Upper lobe of left lung (tissue), 6 donors: ENCODE measurements at regions not wholly inside any gene's neighbourhood (a gene's known extent, or its start where the extent isn't known, plus 50 kb on each side); places are given as distances from the start of the nearest gene placed in this dataset.

Source experiments
- ATAC-seq, 2 donors: fragments of 200-7000 bp; cut with Tn5 transposase; one replicate each; pipeline ENCODE4 v1.9.1; 2022; ENCODE audit warnings: mild to moderate bottlenecking in 2 of 2, moderate library complexity in 2 of 2; ENCODE audit not compliant: low FRiP score in 2 of 2
- DNase-seq, 2 donors: peaks; one replicate each; pipeline ENCODE4 v3.0.0-alpha.2; 2019 to 2020
- H3K27ac ChIP-seq, 4 donors: fragments of 200-600 bp; sonication (generic); one replicate each; pipeline ENCODE4 v1.5.1; 2016 to 2019
- H3K27me3 ChIP-seq, 4 donors: fragments of 200-600 bp; sonication (generic); one replicate each; pipeline ENCODE4 v1.5.1; 2017 to 2019
- H3K36me3 ChIP-seq, 4 donors: fragments of 200-600 bp; sonication (generic); one replicate each; pipeline ENCODE4 v1.5.1; 2016 to 2019
- H3K4me1 ChIP-seq, 4 donors: fragments of 200-600 bp; sonication (generic); one replicate each; pipeline ENCODE4 v1.5.1; 2018 to 2019
- H3K4me3 ChIP-seq, 4 donors: fragments of 200-600 bp; sonication (generic); one replicate each; pipeline ENCODE4 v1.5.1; 2017 to 2019; ENCODE audit warnings: mild to moderate bottlenecking in 2 of 4, moderate library complexity in 1 of 4
- H3K9me3 ChIP-seq, 4 donors: fragments of 200-600 bp; sonication (generic); one replicate each; pipeline ENCODE4 v1.5.1; 2018 to 2019
- CTCF ChIP-seq, 6 experiments: fragments of 450-650 bp in 4 of 6; fragments of 200-600 bp in 2 of 6; sonication (generic) in 2 of 6; IDR thresholded peaks; one replicate each; pipeline ENCODE4 v1.5.1; 2016 to 2019; ENCODE audit warnings: antibody characterized with exemption in 6 of 6
- EP300 ChIP-seq, 4 donors: sonication (generic); formaldehyde crosslinking; IDR thresholded peaks; one replicate each; pipeline ENCODE4 v1.5.1; 2017; ENCODE audit warnings: antibody characterized with exemption in 4 of 4, control low read depth in 2 of 4
- POLR2A ChIP-seq, 4 donors: fragments of 450-650 bp; IDR thresholded peaks; one replicate each; pipeline ENCODE4 v1.5.1; 2016 to 2017; ENCODE audit warnings: antibody characterized with exemption in 4 of 4, mild to moderate bottlenecking in 2 of 4
- POLR2AphosphoS5 ChIP-seq, 2 donors: sonication (generic); formaldehyde crosslinking; IDR thresholded peaks; one replicate each; pipeline ENCODE4 v1.5.1; 2017; ENCODE audit warnings: antibody characterized with exemption in 2 of 2
- WGBS, 2 donors: methylation state at CpG; one replicate each; pipeline ENCODE4 v1.1.5; 2017 to 2018; 5-methylcytosine and 5-hydroxymethylcytosine counted together
- donor health status: DM: no; HTN: no; CAD: no; lungs with moderate emphysema.
- donor health status: DM: no; HTN: yes; CAD: no; lungs with severe emphysema.

GRCh38 chr3:167899093-167899492 lies 163.6 kb downstream of the SERPINI1 start:
- H3K9me3 ChIP-seq: no peaks in the 10 kb centered on the region
- no peak overlapping the region for H3K4me3 ChIP-seq
- no peak for DNase-seq
- no peaks in the 10 kb centered on the region for H3K4me1 ChIP-seq
- 41 to 44% methylated on average over 3 of the region's 3 CpGs for WGBS, 2 donors
- no peak for TF ChIP-seq EP300 (IDR thresholded peaks at IDR 0.05)
- no peak for TF ChIP-seq POLR2AphosphoS5 (IDR thresholded peaks at IDR 0.05)
- no peak for TF ChIP-seq POLR2A (IDR thresholded peaks at IDR 0.05)
- TF ChIP-seq CTCF (IDR thresholded peaks at IDR 0.05): no peak
- no peak overlapping the region for H3K27ac ChIP-seq
- no peaks in the 10 kb centered on the region for H3K27me3 ChIP-seq
- H3K36me3 ChIP-seq: no peaks in the 10 kb centered on the region
- no peak for ATAC-seq

- no peak overlapping the region for H3K27ac ChIP-seq
- H3K36me3 ChIP-seq: no peaks in the 10 kb centered on the region
- ATAC-seq: no peak
- H3K27me3 ChIP-seq: no peaks in the 10 kb centered on the region
- H3K4me1 ChIP-seq: no peaks in the 10 kb centered on the region
- DNase-seq: no peak
- no peak overlapping the region for H3K4me3 ChIP-seq
- no peaks in the 10 kb centered on the region for H3K9me3 ChIP-seq
- no peak for TF ChIP-seq CTCF (IDR thresholded peaks at IDR 0.05)
- no peak for TF ChIP-seq POLR2AphosphoS5 (IDR thresholded peaks at IDR 0.05)
- TF ChIP-seq EP300 (IDR thresholded peaks at IDR 0.05): no peak
- no peak for TF ChIP-seq POLR2A (IDR thresholded peaks at IDR 0.05)
These were observed 162.6 kb downstream of the SERPINI1 start for GRCh38 chr3:167898091-167898490.

- Histone ChIP-seq H3K4me3 (no peak overlapping the region), H3K9me3 (no peaks in the 10 kb centered on the region), H3K36me3 (no peaks in the 10 kb centered on the region), H3K27me3 (no peaks in the 10 kb centered on the region), H3K4me1 (no peaks in the 10 kb centered on the region), H3K27ac (no peak overlapping the region)
- DNase-seq (no peak), ATAC-seq (no peak)
- no peak for TF ChIP-seq POLR2AphosphoS5 (IDR thresholded peaks at IDR 0.05)
- TF ChIP-seq CTCF (IDR thresholded peaks at IDR 0.05): no peak
- TF ChIP-seq POLR2A (IDR thresholded peaks at IDR 0.05): no peak
- TF ChIP-seq EP300 (IDR thresholded peaks at IDR 0.05): no peak
- WGBS, 2 donors: 66 to 68% methylated on average over 4 of the region's 4 CpGs
These were observed 160.2 kb downstream of the SERPINI1 start for GRCh38 chr3:167895684-167896083.

GRCh38 chr3:167895178-167895577 lies 159.7 kb downstream of the SERPINI1 start:
- no peak overlapping the region for H3K4me3 ChIP-seq
- ATAC-seq: no peak
- TF ChIP-seq POLR2AphosphoS5 (IDR thresholded peaks at IDR 0.05): no peak
- no peak for TF ChIP-seq POLR2A (IDR thresholded peaks at IDR 0.05)
- no peak for TF ChIP-seq CTCF (IDR thresholded peaks at IDR 0.05)
- no peak for TF ChIP-seq EP300 (IDR thresholded peaks at IDR 0.05)
- H3K27me3 ChIP-seq: no peaks in the 10 kb centered on the region
- no peaks in the 10 kb centered on the region for H3K4me1 ChIP-seq
- no peaks in the 10 kb centered on the region for H3K9me3 ChIP-seq
- no peak for DNase-seq
- no peak overlapping the region for H3K27ac ChIP-seq
- H3K36me3 ChIP-seq: no peaks in the 10 kb centered on the region
- 79 to 86% methylated on average over 1 of the region's 1 CpG for WGBS, 2 donors

GRCh38 chr3:167892205-167892604 lies 156.7 kb downstream of the SERPINI1 start:
- DNase-seq: no peak
- H3K4me1 ChIP-seq: no peaks in the 10 kb centered on the region
- no peak overlapping the region for H3K27ac ChIP-seq
- H3K36me3 ChIP-seq: no peaks in the 10 kb centered on the region
- WGBS, 2 donors: 61 to 63% methylated on average over 4 of the region's 4 CpGs
- H3K4me3 ChIP-seq: no peak overlapping the region
- H3K9me3 ChIP-seq: no peaks in the 10 kb centered on the region
- no peak for ATAC-seq
- H3K27me3 ChIP-seq: no peaks in the 10 kb centered on the region
- TF ChIP-seq POLR2AphosphoS5 (IDR thresholded peaks at IDR 0.05) (no peak), CTCF (IDR thresholded peaks at IDR 0.05) (no peak), POLR2A (IDR thresholded peaks at IDR 0.05) (no peak), EP300 (IDR thresholded peaks at IDR 0.05) (no peak)
